K562 (cell line): ENCODE measurements at regions not wholly inside any gene's neighbourhood (a gene's known extent, or its start where the extent isn't known, plus 50 kb on each side); places are given as distances from the start of the nearest gene placed in this dataset.

Experiments used
- ATAC-seq: fragments of 200-7000 bp; cut with Tn5 transposase; 3 replicates; pipeline ENCODE4 v1.9.1; 2020; ENCODE audit warnings: moderate library complexity
- BruUV-seq: library from RNA; stranded (reverse); fragments of 400-500 nt; replicated peaks from 2 replicates; lab custom pipeline; 2021; lab: Mats Ljungman, UMichigan
- CTCF ChIA-PET: fragments of 300-600 bp; formaldehyde crosslinking; extraction: SDS; loops from one replicate; lab custom pipeline; 2021; ENCODE audit warnings: low intra/inter-chr PET ratio; lab: Yijun Ruan, JAX
- POLR2A ChIA-PET: fragments of 300-600, 350-650 bp; sonication (Branson Sonifier 250); formaldehyde crosslinking; extraction: SDS; loops from one replicate; lab custom pipeline; 2021; ENCODE audit warnings: antibody characterized with exemption, inconsistent platforms; lab: Yijun Ruan, JAX
- DNase-seq, 4 experiments: peaks; one replicate each; pipeline versions ENCODE4 v3.0.0 to v3.0.0-alpha.2; 2011 to 2018; ENCODE audit warnings: low spot score in 3 of 4, mixed read lengths in 3 of 4; ENCODE audit errors: extremely low read depth in 1 of 4
- FAIRE-seq: peaks from 2 replicates; lab custom pipeline; 2011; peaks lifted over from hg19 to GRCh38; lab: Jason Lieb, UNC
- H2AFZ ChIP-seq: 2 replicates; pipeline ENCODE4 v1.6.0; 2011; ENCODE audit warnings: low read depth, low read length, control low read depth, inconsistent platforms
- H3K27ac ChIP-seq: fragments of 200-600 bp; 3 replicates; pipeline ENCODE4 v1.8.0; 2011; ENCODE audit warnings: low read depth, mild to moderate bottlenecking, control low read depth, inconsistent platforms, low read length, moderate library complexity, mixed read lengths; ENCODE audit errors: extremely low read depth
- H3K27me3 ChIP-seq, 2 experiments: fragments of 300-600 bp in 1 of 2; 2 replicates in 1 of 2; 3 replicates in 1 of 2; pipeline versions ENCODE4 v1.6.0 to v1.8.0; 2011; ENCODE audit warnings: inconsistent platforms in 2 of 2, low read length in 2 of 2, mild to moderate bottlenecking in 1 of 2, mixed read lengths in 1 of 2, moderate library complexity in 1 of 2; ENCODE audit not compliant: control insufficient read depth in 2 of 2, insufficient read depth in 2 of 2
- H3K36me3 ChIP-seq: fragments of 300-600 bp; 3 replicates; pipeline ENCODE4 v1.8.0; 2011; ENCODE audit warnings: mild to moderate bottlenecking, low read length, inconsistent platforms; ENCODE audit not compliant: control insufficient read depth, insufficient read depth
- H3K4me1 ChIP-seq, 2 experiments: fragments of 200-600 bp in 1 of 2; replicated peaks in 1 of 2; 2 replicates in 1 of 2; 3 replicates in 1 of 2; pipeline versions ENCODE4 v1.5.1 to v1.8.0; 2011; ENCODE audit warnings: inconsistent platforms in 2 of 2, low read length in 2 of 2, mild to moderate bottlenecking in 1 of 2, mixed read lengths in 1 of 2, moderate library complexity in 1 of 2; ENCODE audit not compliant: control insufficient read depth in 2 of 2, insufficient read depth in 2 of 2
- H3K4me2 ChIP-seq: 2 replicates; pipeline ENCODE4 v1.6.1; 2011; ENCODE audit warnings: low read length, control low read depth, inconsistent platforms, mixed read lengths; ENCODE audit not compliant: insufficient read depth
- H3K4me3 ChIP-seq: fragments of 200-600 bp; sonication (generic), shearing (Covaris generic); 2 replicates; pipeline ENCODE4 v1.5.1; 2016; ENCODE audit warnings: control low read depth, inconsistent platforms
- H3K79me2 ChIP-seq: fragments of 200-600 bp; 3 replicates; pipeline ENCODE4 v1.8.0; 2011; ENCODE audit warnings: low read length, inconsistent platforms; ENCODE audit not compliant: control insufficient read depth, insufficient read depth
- H3K9ac ChIP-seq, 2 experiments: 2 replicates each; pipeline versions ENCODE4 v1.6.0 to v1.6.1; 2011; ENCODE audit warnings: low read depth in 2 of 2, low read length in 2 of 2, control low read depth in 1 of 2, inconsistent platforms in 1 of 2, mild to moderate bottlenecking in 1 of 2, mixed read lengths in 1 of 2; ENCODE audit not compliant: insufficient read depth in 1 of 2
- H3K9me1 ChIP-seq: one replicate; pipeline ENCODE4 v1.6.0; 2011; ENCODE audit warnings: inconsistent platforms, mild to moderate bottlenecking, low read length, moderate library complexity; ENCODE audit not compliant: control insufficient read depth, insufficient read depth
- H3K9me3 ChIP-seq: replicated peaks from 2 replicates; pipeline ENCODE4 v1.5.1; 2011; ENCODE audit warnings: low read depth, low read length, inconsistent platforms; ENCODE audit not compliant: control insufficient read depth, insufficient read depth
- H4K20me1 ChIP-seq: replicated peaks from 2 replicates; pipeline ENCODE4 v1.6.1; 2011; ENCODE audit warnings: low read length, inconsistent platforms, mixed read lengths; ENCODE audit not compliant: control insufficient read depth, insufficient read depth
- CC2D1A ChIP-seq: fragments of 450-650 bp; IDR thresholded peaks from 2 replicates; pipeline ENCODE4 v1.6.1; 2017; ENCODE audit warnings: mild to moderate bottlenecking
- MCM3 ChIP-seq: fragments of 450-650 bp; IDR thresholded peaks from 2 replicates; pipeline ENCODE4 v1.6.1; 2016
- MEIS2 ChIP-seq: fragments of 450-650 bp; IDR thresholded peaks from 2 replicates; pipeline ENCODE4 v1.6.1; 2014; ENCODE audit warnings: mild to moderate bottlenecking; ENCODE audit not compliant: partially characterized antibody
- PHF20 ChIP-seq: fragments of 450-650 bp; IDR thresholded peaks from 2 replicates; pipeline ENCODE4 v1.6.1; 2018; ENCODE audit not compliant: partially characterized antibody
- PML ChIP-seq: IDR thresholded peaks from 2 replicates; pipeline ENCODE4 v1.6.1; 2012; ENCODE audit warnings: low read length, inconsistent platforms
- SIN3B ChIP-seq: fragments of 450-650 bp; IDR thresholded peaks from 2 replicates; pipeline ENCODE4 v1.6.1; 2017; ENCODE audit warnings: low read depth, mild to moderate bottlenecking, moderate library complexity
- SMAD4 ChIP-seq: fragments of 250-450 bp; sonication (Bioruptor Pico); conservative IDR thresholded peaks from 2 replicates; pipeline ENCODE4 v1.8.0; 2021; ENCODE audit warnings: inconsistent platforms, mild to moderate bottlenecking, moderate library complexity
- SRSF9 ChIP-seq: fragments of 200-400 bp; formaldehyde crosslinking; IDR thresholded peaks from 2 replicates; pipeline ENCODE4 v1.6.1; 2017; ENCODE audit warnings: low read depth, low read length, borderline replicate concordance
- TCFL5 ChIP-seq: fragments of 250-450 bp; sonication (Bioruptor Pico); conservative IDR thresholded peaks from 2 replicates; pipeline ENCODE4 v1.6.1; 2021; ENCODE audit warnings: mild to moderate bottlenecking, moderate library complexity, matching md5 sums
- U2AF2 ChIP-seq: fragments of 200-400 bp; formaldehyde crosslinking; optimal IDR thresholded peaks from 2 replicates; pipeline ENCODE3; 2017; ENCODE audit warnings: low read depth, mild to moderate bottlenecking, low read length
- ZNF175 ChIP-seq: fragments of 200-800 bp; sonication (Bioruptor generic); IDR thresholded peaks from 2 replicates; pipeline ENCODE4 v1.6.1; 2016; ENCODE audit warnings: low read depth, mild to moderate bottlenecking, missing genetic modification characterization, missing compliant biosample characterization
- ZNF695 ChIP-seq: fragments of 450-650 bp; formaldehyde crosslinking; IDR thresholded peaks from 2 replicates; pipeline ENCODE4 v1.4.0; 2020; ENCODE audit warnings: mild to moderate bottlenecking, moderate library complexity
- WGBS: fragments of 100-300 bp; shearing (Covaris generic); methylation state at CpG from one replicate; pipeline ENCODE4 v1.1.6; 2016; ENCODE audit warnings: low coverage, mixed read lengths; ENCODE audit not compliant: insufficient coverage; ENCODE audit errors: missing lambda C conversion rate; 5-methylcytosine and 5-hydroxymethylcytosine counted together
- in situ Hi-C: fragments of 300-500 bp; cut with MboI; formaldehyde crosslinking; loops from 4 replicates; pipeline ENCODE4 v1.15.0; 2018; ENCODE audit warnings: inconsistent platforms, mixed read lengths
- intact Hi-C: fragments of 100-400 bp; cut with micrococcal nuclease; formaldehyde crosslinking; loops from 2 replicates; pipeline ENCODE4 v1.14.2; 2022
- TF ChIP-seq, protein P1 (sequence below): fragments of 250-450 bp; sonication (Bioruptor Pico); IDR thresholded peaks from 2 replicates; pipeline ENCODE4 v1.5.0; 2021
- TF ChIP-seq, protein P2 (sequence below): IDR thresholded peaks from 2 replicates; pipeline ENCODE4 v1.6.1; 2014; ENCODE audit warnings: antibody characterized with exemption
- TF ChIP-seq, protein P3 (sequence below): fragments of 250-450 bp; sonication (Bioruptor Pico); IDR thresholded peaks from 2 replicates; pipeline ENCODE4 v1.8.0; 2022; ENCODE audit warnings: moderate library complexity, mild to moderate bottlenecking, inconsistent platforms

DNA sequence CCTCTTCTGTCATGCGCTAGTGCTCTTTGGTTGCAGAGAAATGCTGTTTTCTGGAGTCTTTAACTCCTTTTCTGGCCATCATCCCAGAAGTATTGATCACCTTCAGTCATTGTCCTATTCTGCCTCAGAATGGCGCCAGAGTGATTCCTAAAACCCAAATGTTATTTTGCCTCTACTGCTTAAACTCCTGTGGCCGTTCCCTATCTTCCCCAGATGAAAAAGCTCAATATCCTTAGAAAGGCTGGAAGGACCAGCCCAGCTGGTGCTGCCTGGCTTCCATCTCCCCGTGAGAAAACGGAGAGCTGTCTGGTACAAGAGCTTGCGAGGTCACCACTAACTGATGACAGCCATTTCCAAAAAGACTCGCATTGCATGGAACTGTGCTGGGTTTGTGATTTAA is 179.1 kb downstream of the RBM26 start:
- TF ChIP-seq ZNF175 = no peak
- TF ChIP-seq, protein P1, sequence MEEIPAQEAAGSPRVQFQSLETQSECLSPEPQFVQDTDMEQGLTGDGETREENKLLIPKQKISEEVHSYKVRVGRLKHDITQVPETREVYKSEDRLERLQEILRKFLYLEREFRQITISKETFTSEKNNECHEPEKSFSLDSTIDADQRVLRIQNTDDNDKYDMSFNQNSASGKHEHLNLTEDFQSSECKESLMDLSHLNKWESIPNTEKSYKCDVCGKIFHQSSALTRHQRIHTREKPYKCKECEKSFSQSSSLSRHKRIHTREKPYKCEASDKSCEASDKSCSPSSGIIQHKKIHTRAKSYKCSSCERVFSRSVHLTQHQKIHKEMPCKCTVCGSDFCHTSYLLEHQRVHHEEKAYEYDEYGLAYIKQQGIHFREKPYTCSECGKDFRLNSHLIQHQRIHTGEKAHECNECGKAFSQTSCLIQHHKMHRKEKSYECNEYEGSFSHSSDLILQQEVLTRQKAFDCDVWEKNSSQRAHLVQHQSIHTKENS = no peak
- no peak for TF ChIP-seq U2AF2
- no peak for TF ChIP-seq SRSF9
- TF ChIP-seq CC2D1A = no peak
- TF ChIP-seq PML = no peak
- no peak for TF ChIP-seq ZNF695 (CRISPR knock-in tag)
- no peak for TF ChIP-seq TCFL5 (CRISPR knock-in tag)
- TF ChIP-seq SMAD4 (CRISPR knock-in tag) = no peak
- TF ChIP-seq, protein P2, sequence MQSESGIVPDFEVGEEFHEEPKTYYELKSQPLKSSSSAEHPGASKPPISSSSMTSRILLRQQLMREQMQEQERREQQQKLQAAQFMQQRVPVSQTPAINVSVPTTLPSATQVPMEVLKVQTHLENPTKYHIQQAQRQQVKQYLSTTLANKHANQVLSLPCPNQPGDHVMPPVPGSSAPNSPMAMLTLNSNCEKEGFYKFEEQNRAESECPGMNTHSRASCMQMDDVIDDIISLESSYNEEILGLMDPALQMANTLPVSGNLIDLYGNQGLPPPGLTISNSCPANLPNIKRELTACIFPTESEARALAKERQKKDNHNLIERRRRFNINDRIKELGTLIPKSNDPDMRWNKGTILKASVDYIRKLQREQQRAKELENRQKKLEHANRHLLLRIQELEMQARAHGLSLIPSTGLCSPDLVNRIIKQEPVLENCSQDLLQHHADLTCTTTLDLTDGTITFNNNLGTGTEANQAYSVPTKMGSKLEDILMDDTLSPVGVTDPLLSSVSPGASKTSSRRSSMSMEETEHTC = no peak
- TF ChIP-seq, protein P3, sequence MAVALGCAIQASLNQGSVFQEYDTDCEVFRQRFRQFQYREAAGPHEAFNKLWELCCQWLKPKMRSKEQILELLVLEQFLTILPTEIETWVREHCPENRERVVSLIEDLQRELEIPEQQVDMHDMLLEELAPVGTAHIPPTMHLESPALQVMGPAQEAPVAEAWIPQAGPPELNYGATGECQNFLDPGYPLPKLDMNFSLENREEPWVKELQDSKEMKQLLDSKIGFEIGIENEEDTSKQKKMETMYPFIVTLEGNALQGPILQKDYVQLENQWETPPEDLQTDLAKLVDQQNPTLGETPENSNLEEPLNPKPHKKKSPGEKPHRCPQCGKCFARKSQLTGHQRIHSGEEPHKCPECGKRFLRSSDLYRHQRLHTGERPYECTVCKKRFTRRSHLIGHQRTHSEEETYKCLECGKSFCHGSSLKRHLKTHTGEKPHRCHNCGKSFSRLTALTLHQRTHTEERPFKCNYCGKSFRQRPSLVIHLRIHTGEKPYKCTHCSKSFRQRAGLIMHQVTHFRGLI (CRISPR knock-in tag) = no peak
- no peak for TF ChIP-seq MEIS2
- TF ChIP-seq MCM3 = no peak
- no peak for TF ChIP-seq PHF20
- TF ChIP-seq SIN3B = no peak
- ATAC-seq = no peak
- Histone ChIP-seq H4K20me1 (no peaks in the 10 kb centered on the region), H3K9me1 (no peaks in the 10 kb centered on the region), H2AFZ (no peak overlapping the region), H3K27ac (no peak overlapping the region), H3K79me2 (no peaks in the 10 kb centered on the region), H3K9ac (no peak overlapping the region), H3K4me1 (no peaks in the 10 kb centered on the region), H3K36me3 (no peaks in the 10 kb centered on the region), H3K4me2 (no peak overlapping the region), H3K27me3 (no peaks in the 10 kb centered on the region), H3K9me3 (no peaks in the 10 kb centered on the region), H3K4me3 (no peak overlapping the region)
- FAIRE-seq = no peak
- in situ Hi-C loops (no loop called here), intact Hi-C loops (no loop called here)
- no TSS peak for BruUV-seq
- ChIA-PET POLR2A (no interaction called here), CTCF (no interaction called here)
- no peak for DNase-seq
- 2% methylated on average over 7 of the region's 7 CpGs for WGBS
